GM18511 (cell line): ENCODE measurements at regions not wholly inside any gene's neighbourhood (a gene's known extent, or its start where the extent isn't known, plus 50 kb on each side); places are given as distances from the start of the nearest gene placed in this dataset.

ENCODE experiments used
- ATAC-seq: cut with Tn5 transposase; IDR thresholded peaks from one replicate; pipeline ENCODE4 v1.9.1; 2021; ENCODE audit warnings: mild to moderate bottlenecking, moderate library complexity; ENCODE audit not compliant: unreplicated experiment

- no peak for ATAC-seq
Measured at GRCh38 chr2:128523457-128523856, 204.8 kb upstream of the HS6ST1 start.

DNA sequence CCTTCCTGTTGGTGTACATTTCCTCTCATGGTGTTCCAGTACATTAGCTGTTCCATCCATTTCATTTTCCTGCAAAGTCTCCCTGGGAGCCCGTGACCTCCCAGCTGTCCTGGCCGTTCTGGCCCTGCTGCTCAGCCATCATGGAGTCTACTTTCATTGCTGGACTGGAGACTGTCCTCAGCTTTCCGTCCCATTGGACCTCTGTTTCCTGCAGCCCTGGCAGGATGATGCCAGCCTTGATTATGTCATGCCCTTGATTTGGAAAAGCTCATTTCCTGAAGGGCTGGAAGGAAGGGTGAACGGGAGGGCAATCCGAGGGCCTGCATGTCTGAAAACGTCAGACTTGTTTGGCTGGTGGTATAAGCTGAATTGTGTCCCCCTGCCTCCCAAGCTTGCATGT, 205.5 kb upstream of the HS6ST1 start:
- ATAC-seq, result no peak

DNA sequence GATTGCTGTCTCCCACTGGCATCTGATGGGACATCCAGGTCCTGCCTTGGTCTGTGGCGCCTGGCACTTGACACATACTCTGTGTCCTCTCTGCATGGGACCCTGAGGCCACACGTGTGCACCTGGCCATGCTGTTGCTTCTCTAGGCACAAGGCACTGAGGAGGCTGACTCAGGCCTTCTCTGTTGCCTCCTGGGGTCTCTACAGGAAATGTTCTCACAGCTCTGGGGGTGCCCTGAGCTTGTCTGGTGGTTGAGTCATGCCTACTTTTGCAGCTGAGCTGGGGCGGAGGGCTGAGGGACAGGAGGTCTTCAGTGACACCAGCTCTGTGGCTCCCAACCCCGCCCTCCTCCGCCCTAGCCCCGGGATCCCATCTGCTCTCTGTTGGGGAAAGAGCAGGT, 207.0 kb upstream of the HS6ST1 start:
- no peak for ATAC-seq

GRCh38 chr2:128526455-128526976, 207.8 kb upstream of the HS6ST1 start:
- ATAC-seq, result no peak

DNA sequence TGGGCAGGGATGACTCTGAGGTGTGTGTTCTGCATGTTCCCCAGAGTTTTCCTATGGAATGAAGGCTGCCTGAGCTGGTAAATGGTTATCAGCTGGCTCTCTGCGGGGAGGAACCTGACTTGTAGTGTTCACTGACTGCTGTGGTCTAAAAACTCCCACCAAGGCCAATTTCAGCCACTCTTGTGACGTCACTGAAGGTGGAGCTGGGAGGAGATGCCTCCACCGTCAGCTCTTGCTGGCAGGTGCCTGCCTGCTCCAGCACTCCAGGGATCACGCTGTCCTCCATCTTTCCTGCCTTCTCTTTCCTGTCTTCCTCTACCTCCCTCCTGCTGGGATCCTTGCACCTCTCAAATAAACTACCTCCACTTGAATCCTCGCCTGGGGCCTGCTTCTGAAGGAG, 209.5 kb upstream of the HS6ST1 start:
- no peak for ATAC-seq

DNA sequence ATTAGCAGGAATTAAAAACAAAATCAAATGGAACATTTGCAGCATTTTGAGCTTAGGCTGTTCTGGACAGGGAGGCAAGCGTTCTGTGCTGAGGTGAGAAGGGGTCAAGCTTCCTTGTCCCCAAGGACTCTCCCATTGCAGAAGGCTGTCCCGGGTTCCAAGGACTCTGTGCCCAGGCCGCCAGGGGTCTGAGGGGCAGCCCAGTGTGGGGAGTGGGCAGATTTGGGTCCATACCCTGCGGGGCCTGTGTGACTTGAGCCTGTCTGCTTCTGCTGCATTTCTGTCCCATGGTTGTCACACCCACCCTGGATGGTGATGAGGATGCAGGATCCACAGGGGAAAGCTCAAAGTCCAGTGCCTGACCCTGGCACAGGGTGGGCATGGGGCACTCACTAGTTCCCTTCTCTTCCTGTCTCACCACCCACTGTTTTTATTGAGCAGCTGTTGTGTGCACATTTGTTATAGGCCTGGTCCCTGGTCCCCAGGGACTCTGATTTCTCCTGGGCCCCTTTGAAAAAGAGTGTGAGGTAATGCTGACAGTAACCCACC, 211.4 kb upstream of the HS6ST1 start:
- ATAC-seq, result no peak

DNA sequence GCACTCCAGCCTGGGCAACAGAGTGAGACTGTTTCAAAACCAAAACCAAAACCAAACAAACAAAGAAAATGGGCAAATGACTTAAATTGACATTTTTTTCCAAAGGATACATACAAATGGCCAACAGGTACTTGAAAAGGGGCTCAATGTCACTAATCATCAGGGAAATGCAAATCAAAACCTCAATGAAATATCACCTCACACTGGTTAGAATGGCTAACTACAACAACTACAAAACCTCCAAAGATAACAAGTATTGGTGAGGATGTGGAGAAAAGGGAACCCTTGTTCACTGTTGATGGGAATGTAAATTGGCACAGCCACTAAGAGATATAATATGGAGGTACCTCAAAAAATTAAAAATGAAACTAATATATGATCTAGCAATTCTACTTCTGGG, 213.2 kb upstream of the HS6ST1 start:
- ATAC-seq, result no peak

DNA sequence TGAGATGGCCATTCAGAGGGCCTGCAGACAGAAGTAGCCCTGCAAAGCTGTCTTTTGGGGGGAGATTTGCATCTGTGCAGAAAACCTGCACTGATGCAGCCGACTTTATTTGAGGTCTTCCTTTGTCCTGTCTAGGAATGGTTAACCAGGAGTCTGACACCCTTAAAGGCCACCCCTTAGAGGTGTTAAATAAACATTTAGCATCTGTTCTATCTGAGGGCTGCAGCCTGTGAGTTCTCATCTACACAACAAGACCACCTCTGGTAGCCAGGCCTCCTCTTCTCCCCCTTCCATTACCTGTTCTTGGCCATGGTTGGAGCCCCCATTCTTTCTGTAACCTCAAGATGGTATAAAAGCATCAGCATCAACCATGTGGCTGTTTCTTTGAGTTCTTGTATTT, 214.4 kb upstream of the HS6ST1 start:
- ATAC-seq, result no peak

DNA sequence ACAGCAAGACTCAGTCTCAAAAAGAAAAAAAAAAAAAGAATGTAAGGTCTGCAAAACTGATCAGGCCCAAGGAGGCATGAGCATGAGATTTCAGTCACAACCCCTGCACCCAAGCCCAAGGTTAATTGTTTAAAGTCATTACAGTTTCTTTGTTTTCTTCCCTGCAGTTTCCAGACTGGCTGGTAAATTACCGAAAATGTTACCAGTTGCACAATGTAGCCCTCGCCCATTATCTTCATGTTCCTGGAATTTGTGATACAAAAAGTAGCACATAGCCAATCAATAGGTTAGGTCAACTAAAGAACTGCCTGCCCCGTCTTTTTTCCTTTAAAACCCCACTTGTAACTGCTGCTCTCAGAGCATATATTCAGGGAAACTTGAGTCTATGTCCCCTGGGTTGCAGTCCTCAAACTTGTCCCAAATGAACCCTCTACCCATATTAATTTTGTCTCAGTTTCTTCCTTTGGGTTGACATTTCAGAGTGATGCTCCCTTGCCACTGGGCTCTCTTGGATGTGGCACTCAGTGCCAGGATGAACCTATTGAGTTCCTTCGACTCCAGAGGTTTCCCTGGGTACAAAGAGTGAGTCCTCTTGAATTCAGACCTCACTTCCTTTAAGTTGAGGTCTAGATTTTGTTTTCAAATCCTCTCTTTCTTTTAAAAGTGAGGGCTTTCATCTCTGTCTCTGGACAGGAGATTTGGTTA, 216.2 kb upstream of the HS6ST1 start:
- no peak for ATAC-seq

DNA sequence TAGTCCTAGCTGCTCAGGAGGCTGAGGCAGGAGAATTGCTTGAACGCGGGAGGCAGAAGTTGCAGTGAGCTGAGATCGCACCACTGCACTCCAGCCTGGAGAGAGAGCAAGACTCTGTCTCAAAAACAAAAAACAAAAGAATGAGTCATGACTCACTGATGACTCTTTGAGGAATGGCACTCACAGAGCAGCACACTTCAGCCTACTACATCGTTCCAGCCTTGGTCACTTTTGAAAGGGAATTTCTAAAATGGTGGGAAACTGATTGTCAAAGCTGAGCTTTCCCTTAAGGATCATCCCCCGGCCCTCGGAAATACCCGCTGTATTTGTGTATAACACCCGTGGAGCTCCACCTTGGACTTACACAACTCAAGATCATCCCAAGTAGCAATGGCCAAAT, 217.3 kb upstream of the HS6ST1 start:
- no peak for ATAC-seq

DNA sequence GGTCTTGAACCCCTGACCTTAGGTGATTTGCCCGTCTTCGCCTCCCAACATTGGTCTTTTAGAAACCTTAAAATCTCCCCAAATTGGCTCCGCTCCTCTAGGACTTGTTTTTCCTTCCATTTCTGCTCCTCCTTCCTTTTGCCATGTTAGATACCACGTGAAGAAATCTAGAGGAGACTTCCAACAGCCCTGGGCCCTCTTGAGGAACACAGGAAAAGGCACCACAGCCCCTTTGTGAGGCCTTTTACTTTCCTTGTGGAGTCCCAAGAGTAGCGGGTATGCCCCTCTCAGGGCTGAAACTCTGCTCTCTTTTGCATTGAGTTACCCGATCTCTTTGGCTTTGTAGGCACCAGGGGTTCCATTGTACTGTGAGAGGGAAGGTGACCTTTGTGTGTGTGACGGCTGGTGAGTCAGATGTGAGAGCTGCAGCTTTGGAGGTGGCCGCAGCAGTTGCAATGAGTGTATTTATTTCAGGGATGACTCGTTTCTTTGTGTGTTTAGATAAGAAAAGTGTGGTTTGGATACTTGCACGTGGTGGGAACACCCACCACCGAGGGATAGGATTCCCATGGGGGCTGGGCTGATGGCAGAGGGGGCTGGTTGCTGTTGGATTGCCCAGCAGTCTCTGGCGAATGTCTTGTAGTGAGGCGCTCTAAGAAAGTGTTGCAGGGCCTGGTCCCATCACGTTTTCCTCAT, 218.4 kb upstream of the HS6ST1 start:
- ATAC-seq, result no peak

DNA sequence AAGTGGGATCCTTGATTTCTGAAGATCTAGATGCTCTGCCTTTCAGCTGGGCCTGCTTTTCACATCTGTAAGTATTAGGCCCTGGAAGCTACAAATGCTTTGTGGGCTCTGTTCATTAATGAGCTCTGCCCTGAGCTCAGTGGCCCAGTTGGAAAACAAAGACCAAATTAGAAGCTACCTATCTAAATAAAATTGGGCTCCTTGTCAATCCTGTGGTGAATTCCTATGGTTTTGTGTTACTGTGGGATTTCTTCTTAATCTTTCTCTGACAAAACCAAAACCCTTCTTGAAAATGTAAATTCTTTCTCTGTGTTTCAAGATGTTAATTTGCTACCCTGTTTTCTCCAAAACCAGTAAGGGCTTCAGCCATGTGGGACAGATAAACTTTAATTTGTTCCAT, 219.0 kb upstream of the HS6ST1 start:
- ATAC-seq, result no peak

DNA sequence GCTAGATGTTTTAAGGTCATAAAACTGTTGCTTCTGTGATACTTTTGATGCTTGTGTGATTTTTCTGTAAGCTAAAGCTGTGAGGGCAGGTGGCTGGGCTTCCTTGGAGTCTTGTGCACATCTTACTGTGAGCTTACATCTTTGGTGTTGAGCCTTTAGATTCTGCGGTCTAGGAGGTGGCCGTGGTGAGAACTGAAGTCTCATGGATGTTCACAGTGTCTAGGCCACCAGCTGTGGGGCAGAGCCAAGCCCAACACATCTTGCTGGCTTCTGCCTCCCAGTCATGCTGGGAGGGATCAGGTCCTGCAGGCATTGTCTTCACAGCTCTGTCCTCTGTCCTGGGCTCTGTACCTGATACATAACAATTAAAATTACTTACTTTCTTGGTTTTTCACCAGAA, 219.7 kb upstream of the HS6ST1 start:
- ATAC-seq, result no peak

DNA sequence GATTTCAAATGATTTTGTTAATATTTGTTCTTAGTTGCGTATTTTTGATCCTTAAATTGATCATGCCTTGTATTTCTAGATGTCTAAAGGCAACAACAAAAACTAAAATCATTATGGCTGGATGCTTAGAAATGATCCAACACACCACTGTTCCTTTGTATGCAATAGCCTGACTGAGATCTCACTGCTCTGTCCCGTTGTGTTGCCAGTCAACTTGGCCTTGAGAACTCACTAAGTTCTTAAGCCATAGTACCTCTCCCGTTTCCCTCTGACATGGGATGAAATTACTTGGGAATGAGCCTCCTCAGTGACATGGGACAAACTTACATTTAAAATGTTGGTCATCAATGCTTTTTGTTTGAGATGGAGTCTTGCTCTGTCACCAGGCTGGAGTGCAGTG, 222.0 kb upstream of the HS6ST1 start:
- no peak for ATAC-seq

- no peak for ATAC-seq
Measured at GRCh38 chr2:128541448-128541847, 222.8 kb upstream of the HS6ST1 start.

DNA sequence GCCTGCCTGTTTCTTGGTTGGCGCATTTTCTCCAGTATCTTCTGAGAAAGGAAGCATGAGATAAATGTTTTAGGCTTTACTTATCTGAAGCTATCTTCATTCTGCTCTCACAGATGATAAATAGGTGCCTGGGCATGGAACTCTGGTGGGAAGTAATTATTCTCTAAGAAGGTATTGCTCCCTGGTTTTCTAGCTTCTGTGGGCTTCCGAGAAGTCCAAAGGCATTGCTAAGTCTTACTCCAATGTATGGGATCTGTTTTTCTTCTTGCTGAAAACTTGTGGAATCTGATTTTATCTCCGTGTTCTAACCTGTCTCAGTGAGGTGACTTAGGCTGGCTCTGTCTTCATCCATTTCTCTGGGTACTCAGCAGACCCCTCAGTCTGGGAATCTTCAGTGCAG, 224.4 kb upstream of the HS6ST1 start:
- ATAC-seq, result no peak

- no peak for ATAC-seq
Measured at GRCh38 chr2:128543646-128544045, 225.0 kb upstream of the HS6ST1 start.

DNA sequence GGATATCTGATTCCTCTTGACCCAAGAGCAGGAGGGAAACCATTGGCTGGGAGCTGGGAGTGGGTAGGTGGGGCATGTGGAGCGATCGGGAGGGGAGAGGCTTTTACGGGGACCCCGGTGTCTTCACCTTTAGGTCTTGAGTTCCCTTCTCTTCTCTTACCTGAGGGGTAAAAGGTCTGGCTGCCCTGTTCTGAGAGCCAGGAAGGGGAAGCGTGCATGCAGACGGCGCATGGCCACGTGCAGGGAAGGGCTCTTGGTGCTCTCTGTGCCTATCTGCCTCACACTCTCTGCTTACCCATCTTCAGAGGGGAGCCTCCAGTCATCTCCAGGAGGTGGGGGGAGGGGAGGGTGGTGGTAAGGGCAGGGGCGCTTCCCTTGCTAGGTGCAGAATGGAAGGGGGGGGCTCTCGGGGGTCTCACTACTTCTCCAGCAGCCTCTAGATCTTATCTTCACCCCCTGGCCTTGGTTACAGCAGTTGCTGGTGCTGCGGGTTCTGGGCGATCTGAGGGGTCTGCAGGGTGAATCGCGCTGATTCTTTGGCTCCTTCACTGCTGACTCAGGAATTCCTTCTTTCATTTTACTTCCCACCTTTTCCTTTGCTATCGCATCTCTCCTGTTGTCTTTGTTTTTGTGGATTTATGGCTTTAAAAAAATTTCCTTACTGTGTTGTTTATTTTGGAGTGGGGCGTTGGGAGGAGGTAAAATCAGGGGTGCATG, 225.8 kb upstream of the HS6ST1 start:
- no peak for ATAC-seq

DNA sequence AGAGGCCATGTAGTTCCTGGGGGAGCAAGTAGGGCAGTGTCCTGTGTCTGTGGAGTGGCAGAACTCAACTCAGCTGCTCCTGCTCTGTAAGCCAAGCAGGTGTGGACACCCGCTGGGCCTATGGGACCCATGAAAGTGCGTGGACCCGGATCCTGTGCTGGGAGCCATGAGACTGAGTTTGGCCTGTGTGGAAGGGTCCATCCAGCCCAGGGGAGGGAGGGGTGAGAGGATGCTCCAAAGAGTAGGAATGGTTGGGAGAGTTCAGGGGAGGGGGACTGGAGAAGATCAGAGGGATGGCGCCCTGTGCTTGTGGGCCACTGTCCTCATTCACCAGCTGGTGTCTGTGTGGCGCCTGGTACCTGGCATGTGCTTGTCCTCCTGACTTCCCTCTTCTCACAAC, 226.4 kb upstream of the HS6ST1 start:
- no peak for ATAC-seq

DNA sequence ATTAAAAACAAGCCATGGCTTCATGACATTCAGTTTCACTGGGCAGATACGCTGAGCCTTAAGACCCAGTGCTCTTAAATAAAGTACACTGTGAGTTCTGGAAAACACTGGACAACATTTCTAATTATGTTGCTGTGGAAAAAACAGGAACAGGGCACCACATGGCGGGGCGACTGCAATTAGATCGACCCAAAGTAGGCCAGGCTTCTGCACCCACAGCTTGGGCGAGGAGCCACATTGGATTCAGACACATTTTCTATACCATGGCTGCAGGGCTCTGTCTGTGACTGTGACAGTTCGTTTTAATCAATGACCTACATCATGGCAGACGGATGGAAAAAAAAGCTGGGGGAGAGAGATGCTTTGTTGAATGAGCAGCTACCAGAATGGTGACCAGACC, 227.2 kb upstream of the HS6ST1 start:
- no peak for ATAC-seq

DNA sequence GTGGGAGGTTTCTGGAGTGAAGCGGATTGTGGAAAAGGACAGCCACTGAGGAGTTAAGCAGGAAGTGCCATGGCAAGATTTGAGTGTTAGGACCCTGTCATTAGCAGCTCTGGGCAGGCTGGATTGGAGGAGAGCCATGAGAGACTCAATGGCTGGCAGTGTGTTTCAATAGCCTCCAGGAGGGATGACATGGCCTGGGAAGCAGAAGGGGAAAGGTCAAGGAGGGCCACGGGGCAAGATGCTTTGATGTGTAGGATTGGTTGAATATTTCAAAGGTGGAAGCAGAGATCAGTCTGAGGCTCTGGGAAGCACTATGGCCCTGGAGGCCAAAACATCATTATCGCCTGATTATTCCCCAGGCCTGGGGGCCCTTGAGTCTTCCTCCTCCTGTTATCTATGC, 229.0 kb upstream of the HS6ST1 start:
- no peak for ATAC-seq

- ATAC-seq, result no peak
Measured at GRCh38 chr2:128548461-128548891, 229.8 kb upstream of the HS6ST1 start.
